ENCODE measurements at regions not wholly inside any gene's neighbourhood (a gene's known extent, or its start where the extent isn't known, plus 50 kb on each side); places are given as distances from the start of the nearest gene placed in this dataset.

GRCh38 chr10:2145926-2146478 is 408.7 kb upstream of the ADARB2 start:
- Histone ChIP-seq H3K4me1 (no peaks in the 10 kb centered on the region), H3K4me3 (no peak overlapping the region), H3K9me3 (peaks cover 5% of the 10 kb centered on the region), H3K27me3 (no peaks in the 10 kb centered on the region), H3K27ac (no peak overlapping the region), H3K36me3 (no peaks in the 10 kb centered on the region)
- 68% methylated on average over 18 of the region's 18 CpGs for WGBS
- no peak for TF ChIP-seq POLR2A (IDR thresholded peaks at IDR 0.05)
- no peak for DNase-seq (ENCODE audit: low spot score in 2 of 2)

- Histone ChIP-seq H3K4me3 (no peak overlapping the region), H3K36me3 (no peaks in the 10 kb centered on the region), H3K9me3 (peaks cover 5% of the 10 kb centered on the region), H3K27me3 (no peaks in the 10 kb centered on the region), H3K4me1 (no peaks in the 10 kb centered on the region), H3K27ac (no peak overlapping the region)
- TF ChIP-seq EP300 (IDR thresholded peaks at IDR 0.05) (no peak), CTCF (IDR thresholded peaks at IDR 0.05) (no peak)
- 52% methylated on average over 7 of the region's 7 CpGs for WGBS
- DNase-seq (ENCODE audit: low spot score in 2 of 2): no peak
Observed at GRCh38 chr10:2145491-2145890, 408.2 kb upstream of the ADARB2 start.

- Histone ChIP-seq H3K36me3 (no peaks in the 10 kb centered on the region), H3K4me3 (no peak overlapping the region), H3K9me3 (peaks cover 5% of the 10 kb centered on the region), H3K27me3 (no peaks in the 10 kb centered on the region), H3K4me1 (no peaks in the 10 kb centered on the region), H3K27ac (no peak overlapping the region)
- no peak for DNase-seq (ENCODE audit: low spot score in 2 of 2)
- 58% methylated on average over 4 of the region's 4 CpGs for WGBS
- TF ChIP-seq EP300 (IDR thresholded peaks at IDR 0.05) (no peak), POLR2A (IDR thresholded peaks at IDR 0.05) (no peak), CTCF (IDR thresholded peaks at IDR 0.05) (no peak), POLR2AphosphoS5 (IDR thresholded peaks at IDR 0.05) (no peak)
Observed at GRCh38 chr10:2144584-2144983, 407.3 kb upstream of the ADARB2 start.

GRCh38 chr10:2143213-2143835 is 406.0 kb upstream of the ADARB2 start:
- Histone ChIP-seq H3K27me3 (no peaks in the 10 kb centered on the region), H3K36me3 (no peaks in the 10 kb centered on the region), H3K4me3 (no peak overlapping the region), H3K9me3 (peaks cover 5% of the 10 kb centered on the region), H3K4me1 (no peaks in the 10 kb centered on the region), H3K27ac (no peak overlapping the region)
- DNase-seq (ENCODE audit: low spot score in 2 of 2): no peak
- no peak for TF ChIP-seq POLR2A (IDR thresholded peaks at IDR 0.05)
- no peak for TF ChIP-seq EP300 (IDR thresholded peaks at IDR 0.05)
- no peak for TF ChIP-seq CTCF (IDR thresholded peaks at IDR 0.05)
- no peak for TF ChIP-seq POLR2AphosphoS5 (IDR thresholded peaks at IDR 0.05)
- 77% methylated on average over 16 of the region's 16 CpGs for WGBS

- WGBS: 76% methylated on average over 1 of the region's 1 CpG
- Histone ChIP-seq H3K36me3 (no peaks in the 10 kb centered on the region), H3K9me3 (peaks cover 5% of the 10 kb centered on the region), H3K4me1 (no peaks in the 10 kb centered on the region), H3K4me3 (no peak overlapping the region), H3K27ac (no peak overlapping the region), H3K27me3 (no peaks in the 10 kb centered on the region)
- no peak for DNase-seq (ENCODE audit: low spot score in 2 of 2)
- no peak for TF ChIP-seq EP300 (IDR thresholded peaks at IDR 0.05)
- TF ChIP-seq POLR2A (IDR thresholded peaks at IDR 0.05): no peak
Observed at GRCh38 chr10:2139746-2140145, 402.4 kb upstream of the ADARB2 start.

- TF ChIP-seq CTCF (IDR thresholded peaks at IDR 0.05) (no peak), EP300 (IDR thresholded peaks at IDR 0.05) (no peak), POLR2AphosphoS5 (IDR thresholded peaks at IDR 0.05) (no peak), POLR2A (IDR thresholded peaks at IDR 0.05) (no peak)
- H3K27ac ChIP-seq: no peak overlapping the region
- no peaks in the 10 kb centered on the region for H3K27me3 ChIP-seq
- no peaks in the 10 kb centered on the region for H3K36me3 ChIP-seq
- no peak overlapping the region for H3K4me3 ChIP-seq
- H3K9me3 ChIP-seq: peaks cover 5% of the 10 kb centered on the region
- H3K4me1 ChIP-seq: no peaks in the 10 kb centered on the region
- WGBS: 87% methylated on average over 4 of the region's 4 CpGs
- DNase-seq (ENCODE audit: low spot score in 2 of 2): no peak
Observed at GRCh38 chr10:2137549-2138174, 400.3 kb upstream of the ADARB2 start.

All from suprapubic skin (tissue), 4 donors.